Osteoblast (primary cell): ENCODE measurements at regions not wholly inside any gene's neighbourhood (a gene's known extent, or its start where the extent isn't known, plus 50 kb on each side); places are given as distances from the start of the nearest gene placed in this dataset. TPM values are rescaled to one million over a fixed set of nuclear protein-coding genes. Genes with fewer than 3 reads are reported as not detected.

ENCODE experiments used
- DNase-seq: peaks from one replicate; pipeline ENCODE4 v3.0.0; 2011; ENCODE audit warnings: low spot score, mixed read lengths; ENCODE audit not compliant: insufficient read length; ENCODE audit errors: missing footprints
- H2AFZ ChIP-seq: 2 replicates; pipeline ENCODE4 v1.6.0; 2011; ENCODE audit warnings: mild to moderate bottlenecking, low read length
- H3K27ac ChIP-seq: 2 replicates; pipeline ENCODE4 v1.5.1; 2011; ENCODE audit warnings: mild to moderate bottlenecking, low read depth, low read length, moderate library complexity
- H3K27me3 ChIP-seq: 2 replicates; pipeline ENCODE4 v1.6.0; 2012; ENCODE audit warnings: mild to moderate bottlenecking, control low read depth, inconsistent platforms, low read length, moderate library complexity; ENCODE audit not compliant: insufficient read depth
- H3K36me3 ChIP-seq: 2 replicates; pipeline ENCODE4 v1.5.1; 2011; ENCODE audit warnings: mild to moderate bottlenecking, low read length, control low read depth, moderate library complexity; ENCODE audit not compliant: insufficient read depth
- H3K4me1 ChIP-seq: 2 replicates; pipeline ENCODE4 v1.5.1; 2011; ENCODE audit warnings: mild to moderate bottlenecking, low read length, control low read depth, moderate library complexity; ENCODE audit not compliant: insufficient read depth
- H3K4me2 ChIP-seq: 2 replicates; pipeline ENCODE4 v1.6.0; 2011; ENCODE audit warnings: mild to moderate bottlenecking, low read length; ENCODE audit not compliant: insufficient read depth
- H3K4me3 ChIP-seq: fragments of 200-600 bp; sonication (generic); 3 replicates; pipeline ENCODE4 v1.5.1; 2012; ENCODE audit warnings: mild to moderate bottlenecking, low read length, inconsistent platforms; ENCODE audit not compliant: insufficient read depth
- H3K79me2 ChIP-seq: 2 replicates; pipeline ENCODE4 v1.6.0; 2012; ENCODE audit warnings: mild to moderate bottlenecking, low read length, control low read depth, inconsistent platforms; ENCODE audit not compliant: insufficient read depth
- H3K9me3 ChIP-seq: 2 replicates; pipeline ENCODE4 v1.5.1; 2011; ENCODE audit warnings: low read depth, low read length, control low read depth
- H4K20me1 ChIP-seq: 2 replicates; pipeline ENCODE4 v1.6.0; 2012; ENCODE audit warnings: mild to moderate bottlenecking, low read length, control low read depth; ENCODE audit not compliant: insufficient read depth
- CTCF ChIP-seq: IDR thresholded peaks from 2 replicates; pipeline ENCODE4 v1.5.1; 2011; ENCODE audit warnings: mild to moderate bottlenecking, low read depth, low read length, moderate library complexity; ENCODE audit errors: extremely low read depth
- small RNA-seq: library from RNA; depleted of rRNA; stranded (forward); fragments of <200 nt; gene quantifications from one replicate; pipeline ENCODE3, GENCODE V24; 2012

GRCh38 chr11:62022211-62022610 lies 54.8 kb upstream of the FTH1 start:
- Histone ChIP-seq H3K4me3 (no peak overlapping the region), H3K9me3 (peaks cover 2% of the 10 kb centered on the region), H3K27ac (no peak overlapping the region), H4K20me1 (no peaks in the 10 kb centered on the region), H3K27me3 (no peaks in the 10 kb centered on the region), H2AFZ (no peak overlapping the region), H3K4me1 (peaks cover 9% of the 10 kb centered on the region), H3K79me2 (no peaks in the 10 kb centered on the region), H3K4me2 (no peak overlapping the region), H3K36me3 (no peaks in the 10 kb centered on the region)
- no peak for TF ChIP-seq CTCF
- DNase-seq = no peak

DNA sequence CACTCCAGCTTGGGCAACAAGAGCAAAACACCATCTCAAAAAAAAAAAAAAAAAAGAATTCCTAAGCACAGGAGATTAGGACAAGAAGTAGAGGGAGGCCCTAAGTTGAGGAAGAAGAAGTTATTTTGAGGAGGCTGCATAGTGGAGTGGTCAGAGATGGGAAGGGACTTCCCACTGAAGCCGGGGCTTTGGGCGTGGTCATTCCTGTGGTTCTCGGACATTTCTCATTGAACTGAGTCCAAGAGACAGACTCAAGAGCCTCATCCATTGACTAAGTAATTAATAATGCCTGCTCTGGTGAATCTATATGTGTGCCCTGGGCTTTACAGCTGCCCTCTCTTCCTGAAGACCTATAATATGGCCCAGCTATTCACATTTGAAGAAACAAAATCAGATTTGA lies 53.2 kb upstream of the FTH1 start:
- H2AFZ ChIP-seq = no peak overlapping the region
- H3K4me2 ChIP-seq = no peak overlapping the region
- H3K4me3 ChIP-seq = no peak overlapping the region
- no peak for DNase-seq
- H3K4me1 ChIP-seq = peaks cover 8% of the 10 kb centered on the region
- H3K27me3 ChIP-seq = no peaks in the 10 kb centered on the region
- no peak for TF ChIP-seq CTCF
- H3K27ac ChIP-seq = no peak overlapping the region
- peaks cover 2% of the 10 kb centered on the region for H3K9me3 ChIP-seq
- no peaks in the 10 kb centered on the region for H3K79me2 ChIP-seq
- H4K20me1 ChIP-seq = no peaks in the 10 kb centered on the region
- no peaks in the 10 kb centered on the region for H3K36me3 ChIP-seq

- Histone ChIP-seq H3K27me3 (no peaks in the 10 kb centered on the region), H3K4me2 (no peak overlapping the region), H3K27ac (no peak overlapping the region), H3K79me2 (no peaks in the 10 kb centered on the region), H4K20me1 (no peaks in the 10 kb centered on the region), H3K36me3 (no peaks in the 10 kb centered on the region), H3K4me3 (no peak overlapping the region), H2AFZ (no peak overlapping the region), H3K9me3 (peaks cover 2% of the 10 kb centered on the region), H3K4me1 (no peaks in the 10 kb centered on the region)
- DNase-seq = no peak
- no peak for TF ChIP-seq CTCF
These were observed 51.7 kb upstream of the FTH1 start for GRCh38 chr11:62018981-62019664.

- Histone ChIP-seq H2AFZ (no peak overlapping the region), H3K27ac (no peak overlapping the region), H3K9me3 (peaks cover 2% of the 10 kb centered on the region), H3K27me3 (no peaks in the 10 kb centered on the region), H3K36me3 (no peaks in the 10 kb centered on the region), H3K4me3 (no peak overlapping the region), H3K79me2 (no peaks in the 10 kb centered on the region), H3K4me1 (peaks cover 5% of the 10 kb centered on the region), H3K4me2 (no peak overlapping the region), H4K20me1 (no peaks in the 10 kb centered on the region)
- TF ChIP-seq CTCF = no peak
- no peak for DNase-seq
These were observed 50.6 kb upstream of the FTH1 start for GRCh38 chr11:62017878-62018655.

Small RNAs in the stretch of these regions (small RNA-seq; reads per million reads assigned to genes)
- not detected for gene AP003733.2
